ENCODE measurements at regions not wholly inside any gene's neighbourhood (a gene's known extent, or its start where the extent isn't known, plus 50 kb on each side); places are given as distances from the start of the nearest gene placed in this dataset.
A peak's percentile ranks its signal among the peaks of the same experiment; 100 is the strongest.
"Not testable (repeated sequence)": the region's sequence is repeated elsewhere in the genome, so short reads cannot be mapped to it uniquely, and the experiment has no call there.

DNA sequence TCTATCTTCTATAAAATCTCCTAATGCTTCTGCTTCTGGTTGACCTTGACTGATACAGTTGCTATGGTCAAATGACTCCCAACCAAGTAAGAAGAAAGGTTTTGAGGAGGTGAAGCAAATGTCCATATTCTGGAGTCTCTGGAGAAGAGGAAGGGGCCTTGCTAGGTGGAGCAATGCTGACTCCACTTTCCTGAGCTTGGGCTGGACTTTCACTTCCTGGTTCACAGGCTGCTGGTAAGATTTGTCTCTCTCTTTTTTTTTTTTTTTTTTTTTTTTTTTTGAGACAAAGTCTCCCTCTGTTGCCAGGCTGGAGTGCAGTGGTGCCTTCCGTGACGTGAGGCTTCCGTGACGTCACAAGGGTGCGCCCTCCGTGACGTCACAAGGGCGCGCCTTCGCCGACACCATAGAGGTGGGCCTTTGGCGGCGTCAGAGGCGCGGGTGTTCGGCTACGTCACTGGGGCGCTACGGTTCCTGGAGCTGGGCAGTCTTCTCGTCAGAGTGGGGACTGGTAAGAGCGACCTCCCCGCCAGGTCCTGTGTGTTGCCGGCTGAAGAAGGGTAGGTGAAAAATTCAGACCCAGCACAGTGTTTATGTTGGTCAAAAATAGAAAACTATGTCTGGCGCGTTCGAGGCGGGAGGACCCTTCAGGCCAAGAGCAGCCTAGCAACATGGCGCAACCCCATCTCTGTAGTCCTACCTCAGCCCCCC lies 93.7 kb upstream of the METTL14 start:
- DNase-seq, result peak; percentile 73 to 90

DNA sequence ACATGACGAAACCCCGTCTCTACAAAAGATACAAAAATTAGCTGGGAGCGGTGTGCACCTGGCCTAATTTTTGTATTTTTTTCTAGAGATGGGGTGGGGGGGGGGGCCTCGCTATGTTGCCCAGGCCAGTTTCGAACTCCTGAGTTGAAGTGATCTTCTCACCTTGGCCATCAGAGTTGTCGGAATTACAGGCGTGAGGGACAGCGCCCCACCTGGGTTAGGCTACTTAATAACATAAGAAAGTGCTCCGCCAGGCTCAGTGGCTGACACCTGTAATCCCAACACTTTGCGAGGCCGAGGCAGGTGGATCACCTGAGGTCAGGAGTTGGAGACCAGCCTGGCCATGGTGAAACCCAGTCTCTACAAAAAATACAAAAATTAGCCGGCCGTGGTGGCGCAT lies 92.9 kb upstream of the METTL14 start:
- DNase-seq, result not testable (repeated sequence)

DNA sequence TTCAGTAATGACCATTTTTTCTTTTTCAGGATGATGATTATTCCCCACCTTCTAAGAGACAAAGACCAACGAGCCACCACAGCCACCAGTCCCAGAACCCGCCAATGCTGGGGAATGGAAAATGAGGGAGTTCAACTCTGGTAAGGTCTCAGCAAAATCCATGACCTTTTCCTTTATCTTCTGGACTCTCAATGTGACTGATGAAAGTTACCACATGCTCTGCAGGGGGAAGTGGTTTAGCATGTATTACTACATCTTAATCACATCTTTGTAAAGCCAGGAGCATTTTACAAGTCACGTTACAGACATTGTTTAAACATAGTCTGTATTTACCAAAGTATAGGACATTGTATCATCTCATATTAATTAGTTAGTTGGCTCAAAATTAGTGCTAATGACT lies 89.3 kb upstream of the METTL14 start:
- DNase-seq, result not testable (repeated sequence)

DNA sequence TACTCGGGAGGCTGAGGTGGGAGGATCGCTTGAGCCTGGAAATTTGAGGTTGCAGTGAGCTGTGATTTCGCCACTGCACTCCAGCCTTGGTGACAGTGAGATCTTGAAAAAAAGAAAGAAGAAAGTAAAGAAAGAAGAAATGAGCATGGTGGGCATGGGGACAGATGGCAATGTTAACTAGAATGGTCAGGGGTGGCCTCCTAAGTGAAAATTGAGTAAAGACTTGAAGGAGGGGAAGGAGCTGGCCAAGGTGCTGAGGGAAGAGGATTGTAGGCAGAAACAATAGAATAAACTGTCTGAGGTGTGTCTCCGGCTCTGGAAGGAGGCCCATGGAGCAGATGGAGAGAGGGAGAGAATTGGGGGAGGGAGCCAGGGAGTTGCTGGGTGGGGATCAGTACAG lies 60.1 kb upstream of the METTL14 start:
- DNase-seq, result not testable (repeated sequence)

DNA sequence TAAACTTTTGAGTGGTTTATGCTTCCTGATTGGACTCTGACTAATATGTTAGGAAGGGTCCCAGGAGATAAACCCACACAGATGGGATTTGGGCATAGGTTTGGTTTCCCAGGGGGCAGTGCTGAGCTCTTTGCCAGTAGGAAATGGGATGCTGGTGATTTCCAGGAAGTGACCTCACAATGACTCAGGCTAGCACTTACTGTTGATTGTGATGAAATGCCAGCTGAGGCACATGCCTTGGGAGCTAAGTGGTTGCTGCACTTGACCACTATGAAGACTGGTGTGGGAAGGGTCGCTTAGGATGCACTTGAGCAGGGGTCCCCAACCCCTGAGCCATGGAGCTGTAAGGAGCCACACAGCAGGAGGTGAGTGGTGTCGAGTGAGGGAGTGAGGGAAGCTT lies 55.5 kb upstream of the METTL14 start:
- not testable (repeated sequence) for DNase-seq

DNA sequence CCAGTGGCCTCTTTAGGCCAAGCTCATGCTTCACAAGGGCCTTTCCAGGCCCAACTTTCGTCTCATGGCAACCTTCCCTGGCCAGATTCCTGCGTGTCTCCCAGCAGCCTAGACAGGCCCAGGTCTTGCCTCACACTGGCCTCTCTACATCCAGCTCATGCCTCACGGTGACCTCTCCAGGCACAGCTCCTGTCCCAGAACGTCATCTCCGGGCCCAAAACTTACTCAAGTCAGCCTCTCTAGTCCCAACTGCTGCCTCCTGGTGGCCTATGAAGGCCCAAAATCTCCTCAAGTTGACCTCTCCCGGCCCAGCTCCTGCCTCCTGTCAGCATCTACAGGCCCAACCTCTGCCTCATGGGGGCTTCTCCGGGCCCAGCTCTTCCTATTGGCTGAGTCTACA lies 54.3 kb upstream of the METTL14 start:
- not testable (repeated sequence) for DNase-seq

DNA sequence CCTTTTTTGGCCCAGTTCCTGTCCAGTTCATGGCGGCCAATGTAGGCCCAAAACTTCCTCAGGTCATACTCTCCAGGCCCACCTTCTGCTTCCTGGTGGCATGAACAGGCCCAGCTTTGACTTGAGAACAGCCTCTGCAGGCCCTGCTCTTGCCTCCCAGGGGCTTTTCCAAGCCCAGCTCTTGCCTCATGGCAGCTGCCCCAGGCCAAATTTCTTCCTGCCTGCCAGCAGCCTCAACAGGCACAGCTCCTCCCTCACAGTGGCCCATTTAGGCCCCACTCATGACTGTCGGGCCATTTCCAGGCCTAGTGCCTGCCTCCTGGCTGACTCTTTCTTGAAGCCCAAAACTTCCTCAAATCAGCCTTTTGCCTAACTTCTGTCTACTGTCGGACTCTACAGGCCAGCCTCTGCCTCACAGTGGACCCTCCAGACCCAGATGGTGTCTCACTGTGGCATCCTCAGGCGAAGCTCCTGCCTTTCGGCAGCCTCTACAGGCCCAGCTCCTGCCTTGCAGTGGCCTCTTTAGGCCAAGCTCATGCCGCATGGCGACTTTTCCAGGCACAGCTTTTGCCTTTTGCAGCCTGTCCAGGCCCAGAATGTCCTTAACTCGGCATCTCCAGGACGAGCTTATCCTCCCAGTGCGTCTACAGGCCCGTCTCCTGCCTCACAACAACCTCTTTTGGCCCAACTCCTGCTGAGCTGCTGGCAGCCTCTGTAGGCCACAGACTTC lies 53.7 kb upstream of the METTL14 start:
- DNase-seq, result not testable (repeated sequence)

DNA sequence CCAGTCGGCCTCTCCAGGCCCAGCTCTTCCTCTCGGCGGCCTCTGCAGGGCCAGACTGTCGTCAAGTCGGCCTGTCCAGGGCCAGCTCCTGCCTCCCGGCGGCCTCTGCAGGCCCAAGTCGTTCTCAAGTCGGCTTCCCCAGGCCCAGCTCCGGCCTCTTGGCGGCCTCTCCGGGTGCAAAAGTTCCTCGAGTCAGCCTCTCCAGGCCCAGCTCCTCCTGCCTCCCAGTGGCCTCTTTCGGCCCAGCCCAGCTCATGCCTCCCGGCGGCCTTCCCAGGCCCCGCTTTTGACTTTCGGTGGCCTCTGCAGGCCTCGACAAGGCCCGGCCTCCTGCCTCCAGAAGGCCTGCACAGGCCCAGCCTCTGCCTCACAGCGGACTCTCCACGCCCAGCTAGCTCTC lies 51.7 kb upstream of the METTL14 start:
- DNase-seq, result not testable (repeated sequence)

DNA sequence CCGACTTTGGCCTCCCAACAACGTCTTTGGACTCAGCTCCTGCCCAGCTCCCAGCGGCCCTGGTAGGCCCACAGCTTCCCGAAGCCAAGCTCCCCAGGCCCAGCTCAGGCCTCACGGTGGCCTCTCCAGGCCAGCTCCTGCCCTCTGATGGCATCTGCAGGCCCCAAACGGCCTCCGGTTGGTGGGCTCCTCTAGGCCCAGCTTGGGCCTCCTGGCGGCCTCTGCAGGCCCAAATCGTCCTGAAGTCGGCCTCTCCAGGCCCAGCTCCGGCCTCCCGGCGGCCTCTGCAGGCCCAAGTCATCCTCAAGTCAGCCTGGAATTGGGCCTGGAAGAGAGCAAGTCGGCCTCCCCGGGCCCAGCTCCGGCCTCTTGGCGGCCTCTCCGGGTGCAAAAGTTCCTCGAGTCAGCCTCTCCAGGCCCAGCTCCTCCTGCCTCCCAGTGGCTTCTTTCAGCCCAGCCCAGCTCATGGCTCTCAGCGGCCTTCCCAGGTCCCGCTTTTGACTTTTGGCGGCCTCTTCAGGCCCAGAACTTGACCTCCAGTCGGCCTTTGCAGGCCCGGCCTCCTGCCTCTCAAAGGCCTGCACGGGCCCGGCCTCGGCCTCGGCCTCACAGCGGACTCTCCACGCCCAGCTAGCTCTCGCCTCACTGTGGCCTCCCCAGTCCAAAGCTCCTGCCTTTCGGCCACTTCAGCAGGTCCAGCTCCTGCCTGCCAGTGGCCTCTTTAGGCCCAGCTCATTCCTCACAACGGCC lies 50.9 kb upstream of the METTL14 start:
- DNase-seq, result not testable (repeated sequence)
